DND-41 (cell line): ENCODE measurements at regions not wholly inside any gene's neighbourhood (a gene's known extent, or its start where the extent isn't known, plus 50 kb on each side); places are given as distances from the start of the nearest gene placed in this dataset.

Source experiments
- EZH2 ChIP-seq: IDR thresholded peaks from 3 replicates; pipeline ENCODE4 v1.6.1; 2012; ENCODE audit warnings: borderline replicate concordance, low read depth, mild to moderate bottlenecking, moderate library complexity, low read length, inconsistent platforms; ENCODE audit not compliant: severe bottlenecking
- TF ChIP-seq, protein P1 (sequence below): IDR thresholded peaks from 2 replicates; pipeline ENCODE4 v1.5.1; 2012; ENCODE audit warnings: borderline replicate concordance, low read length, moderate library complexity, mild to moderate bottlenecking; ENCODE audit not compliant: poor library complexity, severe bottlenecking; ENCODE audit errors: extremely low read depth

- TF ChIP-seq, protein P1, sequence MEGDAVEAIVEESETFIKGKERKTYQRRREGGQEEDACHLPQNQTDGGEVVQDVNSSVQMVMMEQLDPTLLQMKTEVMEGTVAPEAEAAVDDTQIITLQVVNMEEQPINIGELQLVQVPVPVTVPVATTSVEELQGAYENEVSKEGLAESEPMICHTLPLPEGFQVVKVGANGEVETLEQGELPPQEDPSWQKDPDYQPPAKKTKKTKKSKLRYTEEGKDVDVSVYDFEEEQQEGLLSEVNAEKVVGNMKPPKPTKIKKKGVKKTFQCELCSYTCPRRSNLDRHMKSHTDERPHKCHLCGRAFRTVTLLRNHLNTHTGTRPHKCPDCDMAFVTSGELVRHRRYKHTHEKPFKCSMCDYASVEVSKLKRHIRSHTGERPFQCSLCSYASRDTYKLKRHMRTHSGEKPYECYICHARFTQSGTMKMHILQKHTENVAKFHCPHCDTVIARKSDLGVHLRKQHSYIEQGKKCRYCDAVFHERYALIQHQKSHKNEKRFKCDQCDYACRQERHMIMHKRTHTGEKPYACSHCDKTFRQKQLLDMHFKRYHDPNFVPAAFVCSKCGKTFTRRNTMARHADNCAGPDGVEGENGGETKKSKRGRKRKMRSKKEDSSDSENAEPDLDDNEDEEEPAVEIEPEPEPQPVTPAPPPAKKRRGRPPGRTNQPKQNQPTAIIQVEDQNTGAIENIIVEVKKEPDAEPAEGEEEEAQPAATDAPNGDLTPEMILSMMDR, result no peak
- no peak for TF ChIP-seq EZH2
Observed at GRCh38 chr14:95816539-95816938, 60.1 kb upstream of the TUNAR start.
